IMR-90 (cell line): ENCODE measurements at regions not wholly inside any gene's neighbourhood (a gene's known extent, or its start where the extent isn't known, plus 50 kb on each side); places are given as distances from the start of the nearest gene placed in this dataset.

Experiments
- BHLHE40 ChIP-seq: fragments of 150-350 bp; IDR thresholded peaks from 2 replicates; pipeline ENCODE4 v1.6.1; 2016; ENCODE audit warnings: mild to moderate bottlenecking, low read depth, low read length
- CEBPB ChIP-seq: IDR thresholded peaks from 2 replicates; pipeline ENCODE4 v1.6.1; 2012; ENCODE audit warnings: low read depth, low read length, improper control_type of control experiment
- CHD1 ChIP-seq: IDR thresholded peaks from 2 replicates; pipeline ENCODE4 v1.6.1; 2012; ENCODE audit warnings: low read depth, low read length, improper control_type of control experiment
- FOS ChIP-seq: fragments of 150-350 bp; IDR thresholded peaks from 2 replicates; pipeline ENCODE4 v1.6.1; 2016; ENCODE audit warnings: low read depth, low read length
- MAFK ChIP-seq: IDR thresholded peaks from 2 replicates; pipeline ENCODE4 v1.6.1; 2012; ENCODE audit warnings: low read depth, low read length, improper control_type of control experiment
- MAZ ChIP-seq: IDR thresholded peaks from 2 replicates; pipeline ENCODE4 v1.6.1; 2012; ENCODE audit warnings: low read depth, mild to moderate bottlenecking, low read length, improper control_type of control experiment, moderate library complexity, borderline replicate concordance
- POLR2A ChIP-seq: IDR thresholded peaks from 2 replicates; pipeline ENCODE4 v1.6.1; 2012; ENCODE audit warnings: mild to moderate bottlenecking, low read depth, low read length
- RAD21 ChIP-seq: IDR thresholded peaks from 2 replicates; pipeline ENCODE4 v1.6.1; 2012; ENCODE audit warnings: low read length, improper control_type of control experiment
- RCOR1 ChIP-seq: IDR thresholded peaks from 2 replicates; pipeline ENCODE4 v1.6.1; 2012; ENCODE audit warnings: mild to moderate bottlenecking, low read length, improper control_type of control experiment; ENCODE audit not compliant: insufficient replicate concordance
- RFX5 ChIP-seq: IDR thresholded peaks from 2 replicates; pipeline ENCODE4 v1.8.0; 2012; ENCODE audit warnings: low read depth, mild to moderate bottlenecking, low read length, moderate library complexity
- TF ChIP-seq, protein P1 (sequence below): conservative IDR thresholded peaks from 2 replicates; pipeline ENCODE4 v1.5.1; 2012; ENCODE audit warnings: mild to moderate bottlenecking, low read depth, low read length, improper control_type of control experiment
- TF ChIP-seq, protein P2 (sequence below): fragments of 150-350 bp; IDR thresholded peaks from 2 replicates; pipeline ENCODE4 v1.6.1; 2016; ENCODE audit warnings: low read depth, mild to moderate bottlenecking, low read length, moderate library complexity, borderline replicate concordance
- TF ChIP-seq, protein P3 (sequence below): fragments of 150-350 bp; IDR thresholded peaks from 2 replicates; pipeline ENCODE4 v1.6.1; 2017; ENCODE audit warnings: mild to moderate bottlenecking, antibody characterized with exemption, low read length, low read depth

DNA sequence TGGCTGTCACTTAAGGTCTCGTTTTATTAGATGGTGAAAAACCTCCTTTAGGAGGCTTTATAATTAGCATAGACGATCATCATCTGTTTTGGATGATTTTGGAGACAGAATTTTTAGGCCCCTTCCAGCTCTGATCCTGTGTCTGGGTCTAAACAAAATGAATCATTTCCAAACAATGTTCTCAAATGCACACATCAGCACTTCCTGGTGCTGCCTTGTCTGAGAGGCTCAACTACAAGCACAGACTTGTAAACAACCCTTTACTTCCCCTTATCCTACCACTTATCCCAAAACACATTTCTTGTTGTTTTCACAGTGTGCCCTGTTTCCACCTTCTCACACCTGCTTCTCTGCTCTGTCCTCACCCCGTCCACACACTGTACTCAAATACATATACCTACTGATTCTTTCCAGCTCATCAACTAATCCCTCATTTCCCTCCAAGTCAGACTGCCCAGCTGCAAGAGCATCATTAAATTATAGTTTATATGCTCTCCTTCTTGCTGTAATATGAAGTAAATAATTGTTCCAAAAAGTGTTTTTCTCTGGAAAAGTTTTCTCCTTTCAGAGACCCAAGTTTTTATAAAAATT lies 71.2 kb upstream of the COL3A1 start:
- TF ChIP-seq RFX5 (no peak), CHD1 (no peak), BHLHE40 (no peak), CEBPB (no peak), POLR2A (no peak), MAFK (peak; percentile 87), FOS (no peak), RAD21 (no peak), RCOR1 (no peak), MAZ (no peak)
- TF ChIP-seq, protein P1, sequence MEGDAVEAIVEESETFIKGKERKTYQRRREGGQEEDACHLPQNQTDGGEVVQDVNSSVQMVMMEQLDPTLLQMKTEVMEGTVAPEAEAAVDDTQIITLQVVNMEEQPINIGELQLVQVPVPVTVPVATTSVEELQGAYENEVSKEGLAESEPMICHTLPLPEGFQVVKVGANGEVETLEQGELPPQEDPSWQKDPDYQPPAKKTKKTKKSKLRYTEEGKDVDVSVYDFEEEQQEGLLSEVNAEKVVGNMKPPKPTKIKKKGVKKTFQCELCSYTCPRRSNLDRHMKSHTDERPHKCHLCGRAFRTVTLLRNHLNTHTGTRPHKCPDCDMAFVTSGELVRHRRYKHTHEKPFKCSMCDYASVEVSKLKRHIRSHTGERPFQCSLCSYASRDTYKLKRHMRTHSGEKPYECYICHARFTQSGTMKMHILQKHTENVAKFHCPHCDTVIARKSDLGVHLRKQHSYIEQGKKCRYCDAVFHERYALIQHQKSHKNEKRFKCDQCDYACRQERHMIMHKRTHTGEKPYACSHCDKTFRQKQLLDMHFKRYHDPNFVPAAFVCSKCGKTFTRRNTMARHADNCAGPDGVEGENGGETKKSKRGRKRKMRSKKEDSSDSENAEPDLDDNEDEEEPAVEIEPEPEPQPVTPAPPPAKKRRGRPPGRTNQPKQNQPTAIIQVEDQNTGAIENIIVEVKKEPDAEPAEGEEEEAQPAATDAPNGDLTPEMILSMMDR: no peak
- TF ChIP-seq, protein P2, sequence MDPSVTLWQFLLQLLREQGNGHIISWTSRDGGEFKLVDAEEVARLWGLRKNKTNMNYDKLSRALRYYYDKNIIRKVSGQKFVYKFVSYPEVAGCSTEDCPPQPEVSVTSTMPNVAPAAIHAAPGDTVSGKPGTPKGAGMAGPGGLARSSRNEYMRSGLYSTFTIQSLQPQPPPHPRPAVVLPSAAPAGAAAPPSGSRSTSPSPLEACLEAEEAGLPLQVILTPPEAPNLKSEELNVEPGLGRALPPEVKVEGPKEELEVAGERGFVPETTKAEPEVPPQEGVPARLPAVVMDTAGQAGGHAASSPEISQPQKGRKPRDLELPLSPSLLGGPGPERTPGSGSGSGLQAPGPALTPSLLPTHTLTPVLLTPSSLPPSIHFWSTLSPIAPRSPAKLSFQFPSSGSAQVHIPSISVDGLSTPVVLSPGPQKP: no peak
- TF ChIP-seq, protein P3, sequence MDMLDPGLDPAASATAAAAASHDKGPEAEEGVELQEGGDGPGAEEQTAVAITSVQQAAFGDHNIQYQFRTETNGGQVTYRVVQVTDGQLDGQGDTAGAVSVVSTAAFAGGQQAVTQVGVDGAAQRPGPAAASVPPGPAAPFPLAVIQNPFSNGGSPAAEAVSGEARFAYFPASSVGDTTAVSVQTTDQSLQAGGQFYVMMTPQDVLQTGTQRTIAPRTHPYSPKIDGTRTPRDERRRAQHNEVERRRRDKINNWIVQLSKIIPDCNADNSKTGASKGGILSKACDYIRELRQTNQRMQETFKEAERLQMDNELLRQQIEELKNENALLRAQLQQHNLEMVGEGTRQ: no peak
